Peyer's patch (tissue), 4 donors: ENCODE measurements at regions not wholly inside any gene's neighbourhood (a gene's known extent, or its start where the extent isn't known, plus 50 kb on each side); places are given as distances from the start of the nearest gene placed in this dataset.

Experiments
- DNase-seq, 3 donors: peaks; one replicate each; pipeline ENCODE4 v3.0.0-alpha.2; 2017 to 2019
- H3K27ac ChIP-seq, 4 donors: fragments of 200-600 bp; sonication (generic); one replicate each; pipeline ENCODE4 v1.5.1; 2016 to 2019
- H3K27me3 ChIP-seq, 2 donors: fragments of 200-600 bp; sonication (generic); one replicate each; pipeline ENCODE4 v1.5.1; 2019
- H3K36me3 ChIP-seq, 3 donors: fragments of 200-600 bp; sonication (generic); one replicate each; pipeline ENCODE4 v1.5.1; 2016 to 2019
- H3K4me1 ChIP-seq, 4 donors: fragments of 200-600 bp; sonication (generic); one replicate each; pipeline ENCODE4 v1.5.1; 2016 to 2019
- H3K4me3 ChIP-seq, 4 donors: fragments of 200-600 bp; sonication (generic); 1 replicate in 3 of 4; 2 replicates in 1 of 4; pipeline ENCODE4 v1.5.1; 2016 to 2019; ENCODE audit warnings: mild to moderate bottlenecking in 1 of 4
- H3K9me3 ChIP-seq, 4 donors: fragments of 200-600 bp; sonication (generic); one replicate each; pipeline ENCODE4 v1.5.1; 2016 to 2019; ENCODE audit warnings: mild to moderate bottlenecking in 1 of 4
- POLR2A ChIP-seq, 2 donors: fragments of 450-650 bp; IDR thresholded peaks; one replicate each; pipeline ENCODE4 v1.5.1; 2017; ENCODE audit warnings: antibody characterized with exemption in 2 of 2, mild to moderate bottlenecking in 2 of 2, moderate library complexity in 2 of 2
- TF ChIP-seq, protein P1 (sequence below), 6 experiments: fragments of 450-650 bp in 4 of 6; fragments of 200-600 bp in 2 of 6; sonication (generic) in 1 of 6; IDR thresholded peaks; one replicate each; pipeline ENCODE4 v1.5.1; 2017 to 2019; ENCODE audit warnings: antibody characterized with exemption in 6 of 6, mild to moderate bottlenecking in 3 of 6, moderate library complexity in 1 of 6

DNA sequence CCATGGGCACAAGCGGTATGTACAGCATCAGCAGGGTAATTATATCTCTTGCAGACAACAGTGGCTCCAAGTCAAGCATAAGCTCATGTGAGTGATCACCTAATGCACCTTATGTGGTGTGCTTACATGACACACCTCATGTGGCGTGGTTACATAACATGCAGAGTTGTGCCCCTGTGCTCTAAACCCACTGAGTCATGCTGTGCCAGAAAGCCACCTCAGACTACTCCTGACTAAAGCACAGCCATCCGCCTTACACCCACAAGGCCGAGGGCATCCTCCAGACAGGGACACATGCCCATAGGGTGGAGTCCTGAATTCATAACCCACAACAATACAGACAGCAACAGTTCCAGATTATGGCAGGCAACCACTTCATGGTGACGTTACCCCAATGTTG, 163.7 kb upstream of the SLC30A5 start:
- H3K4me3 ChIP-seq: no peak overlapping the region
- no peak overlapping the region for H3K27ac ChIP-seq
- no peaks in the 10 kb centered on the region for H3K27me3 ChIP-seq
- no peaks in the 10 kb centered on the region for H3K36me3 ChIP-seq
- no peaks in the 10 kb centered on the region for H3K4me1 ChIP-seq
- H3K9me3 ChIP-seq: peaks cover 0 to 17% (median 0%) of the 10 kb centered on the region in 4 donors
- no peak for DNase-seq
- TF ChIP-seq, protein P1, sequence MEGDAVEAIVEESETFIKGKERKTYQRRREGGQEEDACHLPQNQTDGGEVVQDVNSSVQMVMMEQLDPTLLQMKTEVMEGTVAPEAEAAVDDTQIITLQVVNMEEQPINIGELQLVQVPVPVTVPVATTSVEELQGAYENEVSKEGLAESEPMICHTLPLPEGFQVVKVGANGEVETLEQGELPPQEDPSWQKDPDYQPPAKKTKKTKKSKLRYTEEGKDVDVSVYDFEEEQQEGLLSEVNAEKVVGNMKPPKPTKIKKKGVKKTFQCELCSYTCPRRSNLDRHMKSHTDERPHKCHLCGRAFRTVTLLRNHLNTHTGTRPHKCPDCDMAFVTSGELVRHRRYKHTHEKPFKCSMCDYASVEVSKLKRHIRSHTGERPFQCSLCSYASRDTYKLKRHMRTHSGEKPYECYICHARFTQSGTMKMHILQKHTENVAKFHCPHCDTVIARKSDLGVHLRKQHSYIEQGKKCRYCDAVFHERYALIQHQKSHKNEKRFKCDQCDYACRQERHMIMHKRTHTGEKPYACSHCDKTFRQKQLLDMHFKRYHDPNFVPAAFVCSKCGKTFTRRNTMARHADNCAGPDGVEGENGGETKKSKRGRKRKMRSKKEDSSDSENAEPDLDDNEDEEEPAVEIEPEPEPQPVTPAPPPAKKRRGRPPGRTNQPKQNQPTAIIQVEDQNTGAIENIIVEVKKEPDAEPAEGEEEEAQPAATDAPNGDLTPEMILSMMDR (IDR thresholded peaks at IDR 0.05): no peak
- no peak for TF ChIP-seq POLR2A (IDR thresholded peaks at IDR 0.05)

DNA sequence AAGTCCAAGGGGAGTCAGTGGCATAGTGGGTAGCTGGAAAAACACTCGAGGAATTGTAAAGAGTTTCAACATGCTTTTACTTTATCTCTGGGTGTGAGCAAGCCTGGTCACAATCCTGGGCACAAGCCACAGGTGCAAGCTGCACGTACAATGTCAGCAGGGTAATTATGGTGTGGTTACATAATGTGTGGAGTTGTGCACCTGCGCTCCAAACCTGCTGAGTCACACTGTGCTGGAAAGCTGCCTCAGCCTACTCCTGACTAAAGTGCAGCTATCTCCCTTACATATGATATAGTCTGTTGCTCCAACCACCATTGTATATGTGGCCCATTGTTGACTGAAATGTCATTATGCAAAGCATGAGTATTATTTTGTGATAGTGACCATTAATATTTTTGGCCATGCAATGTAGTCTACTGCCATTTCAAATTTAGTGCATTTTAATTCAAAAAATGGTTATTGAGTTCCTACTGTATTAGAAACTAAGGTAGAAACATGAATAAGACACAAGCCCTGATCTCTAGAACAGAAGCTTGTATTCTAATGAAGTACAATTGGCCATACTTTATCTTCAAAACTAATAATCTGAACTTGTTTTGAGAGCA, 160.9 kb upstream of the SLC30A5 start:
- H3K36me3 ChIP-seq: no peaks in the 10 kb centered on the region
- H3K9me3 ChIP-seq: peaks cover 0 to 17% (median 0%) of the 10 kb centered on the region in 4 donors
- H3K27me3 ChIP-seq: no peaks in the 10 kb centered on the region
- TF ChIP-seq, protein P1 (IDR thresholded peaks at IDR 0.05): no peak
- TF ChIP-seq POLR2A (IDR thresholded peaks at IDR 0.05): no peak
- no peak overlapping the region for H3K27ac ChIP-seq
- no peak overlapping the region for H3K4me3 ChIP-seq
- H3K4me1 ChIP-seq: no peaks in the 10 kb centered on the region
- DNase-seq: no peak

DNA sequence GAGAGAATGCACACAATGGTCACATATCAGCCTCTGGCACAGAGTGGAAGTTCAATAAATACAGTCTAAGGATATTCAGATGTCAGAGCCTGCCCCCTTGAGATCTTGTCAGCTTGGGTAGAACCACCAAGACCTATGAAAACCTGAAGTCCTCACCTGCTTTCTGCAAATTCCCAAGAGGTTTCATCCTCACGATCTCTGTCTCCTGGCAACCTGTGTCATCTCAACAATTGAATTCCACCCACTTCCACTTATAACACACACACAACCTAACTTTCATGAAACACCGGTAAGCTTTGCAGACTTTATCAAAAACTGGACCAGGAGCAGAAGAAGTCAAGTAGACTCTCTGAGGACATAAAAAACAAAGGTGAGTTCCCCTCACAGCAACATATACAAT, 151.6 kb upstream of the SLC30A5 start:
- H3K4me1 ChIP-seq: no peaks in the 10 kb centered on the region
- TF ChIP-seq, protein P1 (IDR thresholded peaks at IDR 0.05): no peak
- H3K27me3 ChIP-seq: no peaks in the 10 kb centered on the region
- H3K9me3 ChIP-seq: no peaks in the 10 kb centered on the region
- DNase-seq: no peak
- no peaks in the 10 kb centered on the region for H3K36me3 ChIP-seq
- H3K27ac ChIP-seq: no peak overlapping the region
- no peak overlapping the region for H3K4me3 ChIP-seq

DNA sequence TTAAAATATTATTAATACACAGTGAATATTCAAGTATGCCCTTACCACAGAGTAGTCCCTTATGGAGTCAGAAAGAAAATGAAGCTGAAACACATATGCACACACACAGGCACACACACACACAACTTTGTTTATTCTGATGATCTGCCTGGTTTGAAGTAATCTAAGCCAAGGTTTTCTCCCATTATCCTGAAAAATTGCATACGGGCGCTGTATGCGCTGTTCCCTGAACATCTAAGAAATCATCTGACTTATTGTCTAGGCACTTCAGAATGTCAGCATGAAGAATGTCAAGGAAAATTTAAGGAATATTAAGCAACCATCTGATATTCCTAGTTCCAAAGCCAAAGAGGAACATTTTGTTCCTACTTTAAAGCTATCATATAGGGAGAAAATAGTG, 147.1 kb upstream of the SLC30A5 start:
- Histone ChIP-seq H3K36me3 (no peaks in the 10 kb centered on the region), H3K4me1 (no peaks in the 10 kb centered on the region), H3K4me3 (no peak overlapping the region), H3K27ac (no peak overlapping the region), H3K27me3 (no peaks in the 10 kb centered on the region), H3K9me3 (no peaks in the 10 kb centered on the region)
- no peak for TF ChIP-seq POLR2A (IDR thresholded peaks at IDR 0.05)
- TF ChIP-seq, protein P1 (IDR thresholded peaks at IDR 0.05): no peak
- no peak for DNase-seq

DNA sequence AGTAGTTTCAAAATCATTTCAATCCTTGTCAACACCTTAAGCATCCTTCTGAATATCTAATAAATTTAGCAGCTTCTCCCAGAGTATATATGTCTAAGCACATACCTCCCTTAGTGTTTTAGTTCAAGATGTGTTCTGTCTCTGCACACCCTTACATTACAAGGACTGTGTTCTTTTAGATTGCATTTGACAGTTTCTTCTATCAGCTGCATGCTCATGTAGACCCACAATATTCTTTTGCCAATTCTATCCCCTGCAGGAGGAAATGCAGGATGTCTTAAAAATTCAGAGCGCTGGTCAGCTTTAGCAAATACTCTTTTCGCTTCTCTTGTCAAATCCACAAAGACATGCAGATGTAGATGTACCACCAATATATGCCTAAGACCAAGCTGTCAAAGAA, 145.8 kb upstream of the SLC30A5 start:
- Histone ChIP-seq H3K4me3 (no peak overlapping the region), H3K9me3 (no peaks in the 10 kb centered on the region), H3K4me1 (no peaks in the 10 kb centered on the region), H3K27me3 (no peaks in the 10 kb centered on the region), H3K27ac (no peak overlapping the region), H3K36me3 (no peaks in the 10 kb centered on the region)
- DNase-seq: no peak
- no peak for TF ChIP-seq POLR2A (IDR thresholded peaks at IDR 0.05)
- TF ChIP-seq, protein P1 (IDR thresholded peaks at IDR 0.05): no peak

DNA sequence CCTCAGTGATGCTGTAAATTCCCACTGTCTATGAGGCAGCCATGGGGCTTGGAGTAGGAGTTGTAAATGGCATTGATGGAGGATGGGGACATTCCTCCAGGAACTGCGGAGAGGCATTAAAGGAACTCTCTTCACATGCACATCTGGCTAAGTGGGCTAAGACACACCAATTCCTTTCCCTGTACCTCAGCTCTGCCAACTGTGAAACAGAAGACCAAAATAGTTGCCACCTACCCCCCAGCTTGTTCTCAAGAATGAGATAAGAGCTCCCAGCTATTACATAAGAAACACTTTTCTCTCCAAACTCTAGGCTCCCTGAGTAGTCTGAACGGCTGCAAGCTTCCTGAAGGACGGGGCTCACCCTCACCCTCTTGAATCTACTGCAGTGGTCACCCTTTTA, 144.6 kb upstream of the SLC30A5 start:
- H3K27me3 ChIP-seq: no peaks in the 10 kb centered on the region
- no peaks in the 10 kb centered on the region for H3K36me3 ChIP-seq
- no peak for DNase-seq
- no peak overlapping the region for H3K27ac ChIP-seq
- TF ChIP-seq, protein P1 (IDR thresholded peaks at IDR 0.05): no peak
- TF ChIP-seq POLR2A (IDR thresholded peaks at IDR 0.05): no peak
- H3K4me3 ChIP-seq: no peak overlapping the region
- no peaks in the 10 kb centered on the region for H3K9me3 ChIP-seq
- no peaks in the 10 kb centered on the region for H3K4me1 ChIP-seq
